GM19467 (cell line): ENCODE measurements at regions not wholly inside any gene's neighbourhood (a gene's known extent, or its start where the extent isn't known, plus 50 kb on each side); places are given as distances from the start of the nearest gene placed in this dataset.
"Not testable (repeated sequence)": the region's sequence is repeated elsewhere in the genome, so short reads cannot be mapped to it uniquely, and the experiment has no call there.

Experiments
- ATAC-seq: cut with Tn5 transposase; IDR thresholded peaks from one replicate; pipeline ENCODE4 v1.9.1; 2021; ENCODE audit warnings: mild to moderate bottlenecking, moderate library complexity; ENCODE audit not compliant: unreplicated experiment

DNA sequence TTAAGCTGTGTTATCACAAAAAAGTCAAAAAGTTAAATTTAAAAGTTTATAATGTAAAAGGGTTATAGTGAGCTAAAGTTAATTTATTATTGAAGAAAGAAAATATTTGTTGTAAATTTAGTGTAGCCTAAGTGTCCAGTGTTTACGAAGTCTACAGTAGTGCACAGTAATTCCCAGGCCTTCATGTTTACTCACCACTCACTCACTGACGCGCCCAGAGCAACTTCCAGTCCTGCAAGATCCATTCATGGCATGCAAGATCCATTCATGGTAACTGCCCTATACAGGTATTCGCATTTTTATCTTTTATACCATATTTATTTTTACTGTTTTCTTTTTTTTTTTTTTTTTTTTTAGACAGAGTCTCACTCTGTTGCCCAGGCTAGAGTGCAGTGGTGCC, 69.5 kb downstream of the TPRA1 start:
- ATAC-seq, result no peak

DNA sequence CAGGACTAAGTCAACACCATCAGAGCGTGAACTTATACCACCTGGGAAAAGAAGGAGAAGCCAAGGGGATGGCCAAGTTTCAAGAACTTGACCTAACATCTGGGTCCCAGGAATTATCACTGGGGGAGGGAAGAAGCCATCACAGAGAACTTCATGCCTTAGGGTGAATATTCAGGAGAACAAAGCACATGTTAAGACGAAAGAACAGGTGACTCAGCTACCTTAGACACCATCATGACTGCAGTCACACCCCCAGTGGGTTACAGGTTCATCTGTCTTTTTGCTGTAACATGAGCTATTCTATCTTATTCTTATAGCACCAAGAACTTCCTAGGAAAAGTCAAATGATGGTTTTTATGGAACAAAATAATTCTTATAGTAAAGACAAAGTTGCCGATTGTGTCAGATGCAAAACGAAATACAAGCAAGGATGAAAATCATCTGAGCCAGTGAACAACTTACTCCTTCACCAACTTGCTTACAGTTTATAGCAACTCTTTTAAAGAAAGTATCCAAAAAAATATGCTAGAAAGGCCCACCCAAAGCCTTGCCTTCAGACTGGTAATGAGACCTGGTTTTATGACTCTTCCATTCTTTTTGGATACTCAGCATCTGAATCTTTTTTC, 72.0 kb downstream of the TPRA1 start:
- no peak for ATAC-seq

DNA sequence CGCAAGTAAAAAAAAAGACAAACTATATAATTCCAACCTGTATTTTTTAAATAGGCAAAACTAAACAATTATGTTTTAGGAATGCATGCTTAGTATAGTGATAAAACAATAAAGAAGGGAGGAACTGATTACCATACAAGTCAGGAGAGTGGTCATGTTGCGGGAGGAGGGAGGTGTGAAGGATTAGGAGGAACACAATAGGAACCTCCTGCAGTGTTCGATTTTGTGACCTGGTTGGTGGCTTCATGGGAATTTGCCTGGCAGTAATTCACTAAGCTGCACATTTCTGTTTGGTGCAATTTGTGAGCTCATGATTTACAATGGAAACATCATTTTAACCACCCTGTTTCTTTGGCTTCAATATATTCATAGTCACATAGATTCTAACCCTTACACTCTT, 78.3 kb downstream of the TPRA1 start:
- no peak for ATAC-seq

DNA sequence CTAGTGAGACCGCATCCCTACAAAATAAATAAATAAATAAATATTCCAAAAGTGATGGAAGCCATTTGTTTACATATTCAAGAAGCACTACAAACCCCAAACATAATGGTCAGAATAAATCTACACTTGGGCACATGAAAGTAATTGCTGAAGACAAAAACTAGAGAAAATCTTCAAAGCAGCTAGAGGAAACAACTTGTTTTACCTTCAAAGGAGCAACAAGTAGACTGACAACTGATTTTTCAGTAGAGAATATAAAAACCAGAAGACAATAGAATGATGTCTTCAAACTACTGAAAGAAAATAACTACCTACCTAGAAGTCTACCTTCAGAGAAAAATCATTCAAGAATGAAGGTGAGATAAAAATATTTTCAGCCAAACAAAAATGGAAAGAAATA, 89.4 kb downstream of the TPRA1 start:
- no peak for ATAC-seq

DNA sequence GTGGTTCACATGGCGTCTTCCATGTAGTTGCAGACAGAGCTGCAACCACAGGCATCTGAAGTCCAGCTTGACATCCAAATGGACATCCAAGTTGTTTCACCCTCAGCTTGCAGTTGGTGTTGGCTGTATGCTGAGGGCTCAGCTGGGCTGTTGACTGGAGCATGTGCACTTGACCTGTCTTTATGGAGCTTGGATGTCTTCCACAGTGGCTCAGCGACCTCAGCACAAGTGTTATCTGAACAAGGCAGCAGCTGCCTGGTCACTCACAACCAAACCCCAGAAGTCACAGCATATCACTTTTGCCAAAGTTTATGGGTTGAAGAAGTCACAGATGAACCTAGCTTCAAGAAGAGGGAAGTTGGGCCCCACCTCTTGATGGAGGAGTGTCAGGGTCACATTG, 92.9 kb downstream of the TPRA1 start:
- no peak for ATAC-seq

DNA sequence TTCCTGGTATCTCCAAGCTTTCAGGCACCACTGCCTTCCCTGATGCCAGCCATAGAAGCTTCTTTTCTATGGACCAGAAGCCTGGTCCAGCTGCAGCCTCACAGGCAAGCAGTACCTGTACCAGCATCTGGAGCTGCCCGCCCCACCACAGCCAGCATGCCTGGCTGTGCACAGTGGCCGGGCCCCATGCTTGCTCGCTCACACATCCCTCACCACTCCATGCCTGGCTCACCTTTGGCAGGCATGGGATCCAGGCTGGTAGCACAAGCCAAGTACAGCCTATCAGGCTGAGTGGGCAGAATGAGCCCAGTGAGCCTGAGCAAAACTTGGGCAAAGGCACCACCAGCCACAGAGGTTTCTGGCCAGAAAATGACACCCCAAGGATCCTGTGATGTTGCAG, 93.4 kb downstream of the TPRA1 start:
- no peak for ATAC-seq

DNA sequence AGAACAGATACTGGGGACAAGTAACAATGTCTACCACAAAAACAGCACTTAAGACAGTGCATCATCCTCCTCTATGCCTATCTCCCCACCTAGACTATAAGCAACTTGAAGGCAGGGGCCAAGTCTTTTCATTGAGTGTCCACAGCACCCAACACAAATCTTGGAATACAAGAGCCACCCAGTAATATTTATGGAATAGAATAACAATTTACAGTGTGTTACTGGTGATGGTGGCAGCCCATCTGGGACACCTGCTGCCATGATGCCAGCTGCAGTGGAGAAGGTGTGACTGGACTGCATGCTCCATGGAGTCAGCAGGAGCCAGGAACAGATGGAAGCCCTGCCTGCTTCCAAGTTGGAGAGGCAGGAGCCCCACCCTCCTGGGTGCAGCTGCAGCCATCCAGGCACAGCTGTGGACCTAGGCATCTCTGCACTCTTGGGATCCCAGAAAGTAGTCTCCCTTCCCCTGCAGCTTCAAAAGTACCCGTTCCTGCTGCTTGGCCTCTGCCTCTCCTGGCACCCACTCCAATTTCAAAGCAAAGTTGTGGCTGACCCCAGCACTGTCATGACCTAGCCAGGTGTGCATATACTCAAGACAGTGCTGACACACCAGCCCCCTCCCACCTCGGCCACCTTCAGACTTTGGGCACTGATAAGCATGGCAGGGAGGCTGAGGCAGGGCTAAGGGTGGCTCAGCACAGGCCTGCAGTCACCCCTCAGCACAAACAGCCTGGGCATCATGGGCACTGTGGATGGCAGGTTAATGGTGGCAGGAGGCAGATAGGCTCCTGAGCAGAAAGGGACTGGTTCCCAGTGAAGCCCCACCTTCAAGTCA, 94.5 kb downstream of the TPRA1 start:
- ATAC-seq, result no peak

DNA sequence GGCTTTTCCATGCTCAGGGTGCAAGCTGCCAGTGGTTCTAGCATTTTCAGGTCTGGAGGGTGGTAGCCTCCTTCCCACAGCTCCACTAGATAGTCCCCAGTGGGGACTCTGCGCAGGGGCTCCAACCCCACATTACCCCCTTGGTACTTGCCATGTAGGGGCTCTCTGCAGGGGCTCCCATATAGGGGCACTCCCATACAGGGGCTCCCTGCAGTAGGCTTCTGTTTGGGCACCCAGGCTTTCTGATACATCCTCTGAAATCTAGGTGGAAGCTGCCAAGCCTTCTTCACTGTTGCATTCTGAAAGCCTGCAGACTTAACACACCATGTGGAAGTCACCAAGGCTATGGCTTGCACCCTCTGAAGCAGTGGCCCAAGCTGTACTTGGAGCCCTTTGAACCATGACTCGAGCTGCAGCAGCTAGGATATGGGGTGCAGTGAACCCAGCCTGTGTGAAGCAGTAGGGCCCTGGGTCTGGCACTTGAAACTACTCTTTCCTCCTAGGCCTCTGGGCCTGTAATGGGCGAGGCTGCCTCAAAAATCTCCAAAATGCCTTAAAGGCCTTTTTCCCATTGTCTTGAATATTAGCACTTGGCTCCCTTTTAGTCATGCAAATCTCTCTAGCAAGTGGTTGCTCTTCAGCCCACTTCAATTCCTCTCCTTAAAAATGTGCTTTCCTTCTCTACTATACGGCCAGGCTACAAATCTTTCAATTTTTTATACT, 96.4 kb downstream of the TPRA1 start:
- no peak for ATAC-seq

DNA sequence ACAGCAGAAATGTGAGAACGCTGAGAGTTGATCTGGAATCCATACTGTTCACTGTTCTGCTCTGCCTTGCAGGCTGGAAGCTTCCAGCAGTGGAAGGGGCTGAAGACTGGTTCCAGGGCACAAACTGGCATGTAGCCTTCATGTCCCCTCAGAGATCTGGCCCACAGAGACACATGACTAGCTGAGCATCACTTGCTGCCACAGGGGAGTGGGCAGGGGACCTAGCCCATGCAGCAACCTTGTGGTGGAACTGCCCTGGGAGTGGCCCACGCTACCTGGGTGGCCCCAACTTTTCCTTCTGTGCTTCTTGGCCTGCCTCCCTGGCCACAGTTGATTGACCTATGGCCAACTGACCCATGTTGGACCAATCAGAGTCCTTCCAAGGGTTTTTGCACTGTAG, 98.1 kb downstream of the TPRA1 start:
- ATAC-seq, result no peak

DNA sequence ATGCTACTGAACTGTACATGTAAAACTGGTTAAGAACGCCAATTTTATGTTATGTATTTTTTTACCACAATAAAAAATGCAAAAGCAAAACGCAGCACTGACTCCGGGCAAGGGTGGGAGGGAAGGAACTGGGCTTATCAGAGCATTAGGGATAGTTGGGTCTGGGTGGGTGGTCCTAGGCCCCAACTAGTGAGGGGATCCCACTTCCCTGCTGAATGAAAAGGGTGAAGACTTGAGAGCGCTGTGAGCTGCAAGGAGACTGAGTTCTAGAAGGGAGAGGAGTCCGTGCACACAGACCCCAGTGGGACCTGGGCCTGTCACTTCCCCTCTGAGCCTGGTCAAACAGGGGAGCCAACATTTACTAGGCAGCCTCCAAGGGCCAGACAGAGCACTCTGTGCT, 98.6 kb downstream of the TPRA1 start:
- ATAC-seq, result no peak

DNA sequence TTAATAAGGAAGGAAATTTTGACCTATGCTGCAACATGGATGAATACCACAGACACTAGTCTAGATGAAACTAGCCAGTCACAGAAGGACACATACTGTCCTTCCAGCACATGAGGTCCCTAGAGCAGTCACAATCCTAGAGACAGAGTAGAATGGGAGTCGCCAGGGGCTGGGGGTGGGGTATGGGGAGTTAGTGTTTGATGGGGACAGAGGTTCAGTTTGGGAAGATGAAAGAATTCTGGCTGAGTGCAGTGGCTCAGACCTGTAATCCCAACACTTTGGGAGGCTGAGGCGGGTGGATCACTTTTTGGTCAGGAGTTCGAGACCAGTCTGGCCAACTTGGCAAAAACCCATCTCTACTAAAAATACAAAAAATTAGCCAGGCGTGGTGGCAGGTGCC, 99.2 kb downstream of the TPRA1 start:
- no peak for ATAC-seq

DNA sequence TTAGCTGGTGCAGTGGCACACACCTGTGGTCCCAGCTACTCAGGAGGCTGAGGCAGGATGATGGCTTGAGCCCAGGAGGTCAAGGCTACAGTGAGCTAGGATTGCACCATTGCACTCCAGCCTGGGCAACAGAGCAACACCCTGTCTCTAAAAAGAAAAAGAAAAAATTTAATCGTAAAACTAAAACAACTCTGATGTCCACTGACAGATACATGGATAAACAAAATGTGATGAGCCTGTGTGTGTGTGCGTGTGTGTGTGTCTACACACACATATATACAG, 99.6 kb downstream of the TPRA1 start:
- ATAC-seq, result not testable (repeated sequence)

DNA sequence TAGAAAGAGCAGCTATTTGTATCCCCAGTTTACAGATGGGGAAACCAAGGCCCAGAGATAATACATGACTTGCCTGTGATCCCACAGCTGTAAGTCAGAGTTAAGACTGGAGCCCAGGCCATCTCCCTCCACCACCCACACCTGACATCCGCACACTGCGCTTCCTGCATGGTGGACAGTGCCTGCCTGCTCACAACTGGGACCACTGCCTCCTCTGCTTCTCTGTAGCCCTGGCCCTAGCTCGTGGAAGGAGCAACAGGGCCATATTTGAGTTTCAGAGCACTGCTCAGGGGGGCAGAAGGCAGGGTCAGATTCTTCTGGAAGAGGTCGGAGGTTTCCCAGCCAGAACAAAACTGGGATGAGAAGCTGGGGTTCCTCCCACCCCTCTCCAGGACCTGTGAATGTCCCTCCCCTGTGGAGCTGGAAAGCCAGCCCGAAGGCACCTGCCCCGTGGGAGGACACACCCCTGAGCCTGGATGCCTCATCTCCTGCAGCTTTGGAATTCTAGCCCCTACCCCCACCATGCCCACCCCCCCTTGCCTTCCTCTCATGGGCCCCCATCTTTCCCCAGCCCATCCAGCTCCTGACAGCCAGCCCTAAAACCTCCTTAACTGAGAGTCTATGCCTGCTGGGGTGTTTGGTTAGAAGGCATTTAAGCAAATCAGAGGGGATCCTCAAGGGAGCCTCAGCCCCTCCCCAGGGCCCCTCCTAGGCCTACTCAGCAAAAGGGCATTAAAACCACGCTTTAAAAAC, 100.1 kb downstream of the TPRA1 start:
- no peak for ATAC-seq

DNA sequence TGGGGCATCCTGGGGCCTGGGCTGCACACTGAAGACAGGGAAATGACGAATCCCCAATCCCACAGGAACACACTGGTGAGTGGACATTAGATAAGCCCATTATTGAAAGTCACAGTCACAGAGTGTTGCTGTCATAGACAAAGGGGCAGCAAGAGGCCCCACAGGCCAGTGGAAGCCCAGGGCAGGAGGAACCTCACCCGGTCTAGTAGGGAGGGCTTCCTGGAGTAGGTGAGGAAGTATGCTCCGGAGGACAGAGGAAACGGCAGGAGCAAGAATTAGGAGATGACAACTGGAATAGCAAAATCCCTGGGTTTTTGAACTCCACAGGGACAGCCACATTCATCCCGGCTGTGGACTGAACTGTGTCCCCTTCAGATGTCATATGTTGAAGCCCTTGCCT, 101.2 kb downstream of the TPRA1 start:
- no peak for ATAC-seq

DNA sequence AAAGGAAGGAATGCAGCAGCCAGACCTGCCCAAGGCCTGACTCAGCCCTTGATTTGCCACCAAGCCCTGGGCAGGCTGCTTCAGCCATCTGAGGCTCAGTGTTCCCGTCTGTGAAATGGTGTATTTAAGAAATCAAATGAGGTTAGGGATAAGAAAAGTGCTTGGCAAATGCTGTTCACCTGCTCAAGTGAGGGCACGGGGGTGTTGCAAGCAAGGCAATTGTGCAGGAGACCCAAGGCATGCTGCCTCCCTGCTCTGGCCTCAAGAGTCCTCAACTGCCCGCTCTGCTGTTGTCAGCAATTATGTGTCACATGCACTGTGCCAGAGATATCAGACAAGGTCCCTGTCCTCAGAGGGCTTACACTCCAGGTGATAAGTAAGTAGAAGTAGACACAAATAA, 101.8 kb downstream of the TPRA1 start:
- no peak for ATAC-seq

DNA sequence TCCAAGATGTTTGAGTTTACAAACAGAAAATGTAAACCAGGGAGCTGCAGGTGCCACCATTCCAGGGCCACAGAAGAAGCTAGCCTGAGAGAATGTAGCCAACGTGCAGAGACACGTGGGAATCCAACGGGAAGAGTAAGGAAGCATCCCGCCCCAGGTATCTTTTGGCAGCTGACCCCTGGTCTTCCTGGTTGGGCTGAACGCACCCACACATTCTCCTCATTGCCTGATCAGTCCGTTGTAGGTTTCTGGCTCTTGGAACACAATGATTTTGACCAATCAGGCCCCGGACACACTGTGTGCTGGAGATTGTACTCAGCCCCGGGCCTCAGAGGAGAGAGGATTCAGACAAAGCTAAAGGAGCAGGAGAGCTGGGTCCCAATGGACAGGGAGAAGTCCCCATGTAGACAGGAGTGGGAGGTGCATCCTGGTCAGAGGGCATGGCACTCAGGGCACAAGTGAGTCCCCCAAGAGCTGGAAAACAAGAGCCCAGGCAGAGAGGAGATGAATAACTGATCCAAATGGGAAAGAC, 102.3 kb downstream of the TPRA1 start:
- ATAC-seq, result no peak

DNA sequence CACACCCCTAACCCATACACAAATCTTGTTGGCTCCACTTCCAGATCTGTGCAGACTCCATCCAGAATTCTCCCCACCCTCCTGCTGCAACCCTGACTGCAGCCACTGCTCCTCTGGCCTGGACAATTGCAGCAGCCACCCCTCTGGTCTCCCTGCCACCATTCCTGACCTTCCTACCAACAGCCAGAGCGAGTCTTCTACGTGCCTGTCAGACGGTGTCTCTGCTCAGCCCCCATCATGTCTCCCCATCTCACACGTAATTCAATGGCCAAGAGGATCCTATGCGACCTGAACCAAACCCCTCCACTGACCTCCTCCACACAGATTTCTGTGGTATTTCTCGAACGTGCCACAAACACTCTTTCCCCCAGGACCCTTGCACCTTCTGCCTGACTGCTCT, 103.3 kb downstream of the TPRA1 start:
- ATAC-seq, result no peak

DNA sequence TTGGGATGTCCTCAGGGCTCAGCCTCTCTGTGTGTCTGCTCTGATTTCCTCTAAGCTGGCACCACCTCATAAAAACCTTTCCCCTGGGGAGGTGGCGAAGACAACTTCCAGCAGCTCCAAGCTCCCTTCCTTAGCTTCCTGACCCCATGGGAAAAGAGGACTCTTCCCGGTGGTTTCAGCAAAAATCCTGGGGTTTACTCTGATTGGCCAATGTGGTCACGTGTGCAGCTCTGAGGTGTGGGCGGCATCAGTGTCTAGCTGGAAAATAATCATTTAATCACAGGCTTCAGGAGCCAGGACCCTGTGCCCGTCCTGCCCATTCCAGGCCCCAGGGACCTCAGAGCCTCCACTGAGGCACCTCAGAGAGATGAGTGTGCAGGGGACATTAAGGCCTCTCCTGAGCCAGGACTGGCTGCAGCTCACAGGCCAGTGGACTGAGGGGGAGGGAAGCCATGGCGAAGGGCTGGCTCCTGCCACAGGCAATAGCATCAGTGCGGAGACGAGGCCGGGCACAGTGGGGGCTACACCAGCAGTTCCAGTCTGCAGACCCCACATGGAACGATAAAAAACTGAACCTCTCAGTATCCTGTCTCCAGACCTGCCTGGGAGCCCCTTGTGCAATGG, 104.1 kb downstream of the TPRA1 start:
- ATAC-seq, result no peak

DNA sequence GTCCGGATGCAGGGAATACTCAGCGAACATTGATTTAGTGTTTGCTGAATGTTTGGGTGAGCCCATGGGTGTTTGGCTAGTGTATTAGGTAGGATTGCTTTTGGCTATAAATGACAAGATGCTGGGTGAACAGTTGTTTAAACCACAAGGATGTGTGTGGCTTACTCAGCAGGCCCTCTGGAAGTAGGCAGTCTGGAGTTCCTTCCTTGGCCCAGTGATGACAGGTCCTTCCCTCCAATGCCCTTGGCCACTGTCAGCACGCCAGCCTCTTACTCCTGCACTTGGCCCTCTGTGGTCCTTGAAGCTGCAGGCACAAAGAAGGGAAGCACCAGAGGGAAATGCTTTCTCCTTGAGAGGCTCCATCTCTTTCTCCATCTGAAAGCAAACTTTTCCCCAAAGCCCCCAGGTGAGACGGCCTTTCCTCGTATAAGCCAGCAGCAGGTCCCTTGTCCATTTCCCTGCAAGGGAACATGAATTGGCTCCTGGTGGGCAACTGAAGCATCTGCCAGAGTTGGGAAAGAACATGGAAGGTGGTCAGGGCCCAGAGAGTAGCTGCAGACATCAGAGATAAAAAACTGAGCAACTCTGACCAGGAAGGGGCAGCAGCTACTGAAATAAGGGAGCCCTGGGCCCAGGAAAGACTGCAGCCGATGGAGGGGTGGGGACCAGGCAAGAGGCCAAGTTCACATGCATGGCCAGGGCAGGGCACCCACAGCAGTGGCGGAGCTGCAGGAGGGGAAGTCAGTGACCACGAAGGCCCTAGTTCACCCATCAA, 105.0 kb downstream of the TPRA1 start:
- ATAC-seq, result no peak
